HCT116 (cell line): ENCODE measurements at regions not wholly inside any gene's neighbourhood (a gene's known extent, or its start where the extent isn't known, plus 50 kb on each side); places are given as distances from the start of the nearest gene placed in this dataset.

Experiments
- CEBPB ChIP-seq: IDR thresholded peaks from 2 replicates; pipeline ENCODE4 v1.6.1; 2012; ENCODE audit warnings: low read depth
- EZH2 ChIP-seq: fragments of 200-600 bp; sonication (generic); IDR thresholded peaks from 2 replicates; pipeline ENCODE4 v1.6.1; 2017; ENCODE audit warnings: antibody characterized with exemption, mixed run types
- EZH2phosphoT487 ChIP-seq: fragments of 200-600 bp; IDR thresholded peaks from 2 replicates; pipeline ENCODE4 v1.6.1; 2018; ENCODE audit warnings: antibody characterized with exemption, borderline replicate concordance
- FOSL1 ChIP-seq: IDR thresholded peaks from 2 replicates; pipeline ENCODE4 v1.6.1; 2012; ENCODE audit warnings: low read depth
- TF ChIP-seq, protein P1 (sequence below), 3 experiments: fragments of 200-600 bp in 1 of 3; sonication (generic) in 1 of 3; IDR thresholded peaks in 2 of 3; conservative IDR thresholded peaks in 1 of 3; 2 replicates each; pipeline ENCODE4 v1.5.1; 2012 to 2017; ENCODE audit warnings: low read depth in 2 of 3, low read length in 2 of 3, antibody characterized with exemption in 1 of 3, borderline replicate concordance in 1 of 3, control low read depth in 1 of 3, mild to moderate bottlenecking in 1 of 3, mixed read lengths in 1 of 3, mixed run types in 1 of 3, moderate library complexity in 1 of 3; ENCODE audit not compliant: insufficient read depth in 1 of 3
- TF ChIP-seq, protein P2 (sequence below): IDR thresholded peaks from 2 replicates; pipeline ENCODE4 v1.6.1; 2012
- TF ChIP-seq, protein P3 (sequence below): IDR thresholded peaks from 2 replicates; pipeline ENCODE4 v1.6.1; 2011; ENCODE audit warnings: mild to moderate bottlenecking, low read length, moderate library complexity; ENCODE audit not compliant: insufficient replicate concordance; ENCODE audit errors: extremely low read depth

DNA sequence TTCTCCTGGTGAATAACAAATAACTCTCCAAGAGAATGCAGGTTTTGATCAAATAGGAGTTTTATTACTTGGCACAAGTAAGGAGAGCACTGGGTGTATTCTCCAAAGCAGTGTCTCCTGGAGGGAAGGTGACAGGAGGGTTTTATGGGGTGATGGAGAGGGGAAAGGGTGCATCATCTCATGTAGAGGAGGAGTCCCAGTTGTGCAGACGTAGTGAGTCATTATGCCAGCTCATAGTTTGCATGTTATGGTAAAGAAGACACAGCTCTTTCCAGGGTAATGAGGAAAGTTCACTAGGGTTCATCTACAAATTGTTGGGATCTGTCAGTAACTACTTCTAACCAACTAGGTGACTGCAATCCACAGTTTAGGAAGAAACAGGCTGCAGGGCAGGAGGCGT, 347.9 kb upstream of the MEOX2 start:
- TF ChIP-seq, protein P1, sequence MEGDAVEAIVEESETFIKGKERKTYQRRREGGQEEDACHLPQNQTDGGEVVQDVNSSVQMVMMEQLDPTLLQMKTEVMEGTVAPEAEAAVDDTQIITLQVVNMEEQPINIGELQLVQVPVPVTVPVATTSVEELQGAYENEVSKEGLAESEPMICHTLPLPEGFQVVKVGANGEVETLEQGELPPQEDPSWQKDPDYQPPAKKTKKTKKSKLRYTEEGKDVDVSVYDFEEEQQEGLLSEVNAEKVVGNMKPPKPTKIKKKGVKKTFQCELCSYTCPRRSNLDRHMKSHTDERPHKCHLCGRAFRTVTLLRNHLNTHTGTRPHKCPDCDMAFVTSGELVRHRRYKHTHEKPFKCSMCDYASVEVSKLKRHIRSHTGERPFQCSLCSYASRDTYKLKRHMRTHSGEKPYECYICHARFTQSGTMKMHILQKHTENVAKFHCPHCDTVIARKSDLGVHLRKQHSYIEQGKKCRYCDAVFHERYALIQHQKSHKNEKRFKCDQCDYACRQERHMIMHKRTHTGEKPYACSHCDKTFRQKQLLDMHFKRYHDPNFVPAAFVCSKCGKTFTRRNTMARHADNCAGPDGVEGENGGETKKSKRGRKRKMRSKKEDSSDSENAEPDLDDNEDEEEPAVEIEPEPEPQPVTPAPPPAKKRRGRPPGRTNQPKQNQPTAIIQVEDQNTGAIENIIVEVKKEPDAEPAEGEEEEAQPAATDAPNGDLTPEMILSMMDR (IDR thresholded peaks at IDR 0.05 in 2 of 3, conservative IDR thresholded peaks at IDR 0.05 in 1 of 3; ENCODE audit: borderline replicate concordance in 1 of 3, insufficient read depth in 1 of 3, low read depth in 2 of 3, low read length in 2 of 3): no peak
- TF ChIP-seq EZH2 (no peak), EZH2phosphoT487 (no peak), FOSL1 (no peak), CEBPB (no peak)
- TF ChIP-seq, protein P2, sequence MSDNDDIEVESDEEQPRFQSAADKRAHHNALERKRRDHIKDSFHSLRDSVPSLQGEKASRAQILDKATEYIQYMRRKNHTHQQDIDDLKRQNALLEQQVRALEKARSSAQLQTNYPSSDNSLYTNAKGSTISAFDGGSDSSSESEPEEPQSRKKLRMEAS: no peak
- TF ChIP-seq, protein P3, sequence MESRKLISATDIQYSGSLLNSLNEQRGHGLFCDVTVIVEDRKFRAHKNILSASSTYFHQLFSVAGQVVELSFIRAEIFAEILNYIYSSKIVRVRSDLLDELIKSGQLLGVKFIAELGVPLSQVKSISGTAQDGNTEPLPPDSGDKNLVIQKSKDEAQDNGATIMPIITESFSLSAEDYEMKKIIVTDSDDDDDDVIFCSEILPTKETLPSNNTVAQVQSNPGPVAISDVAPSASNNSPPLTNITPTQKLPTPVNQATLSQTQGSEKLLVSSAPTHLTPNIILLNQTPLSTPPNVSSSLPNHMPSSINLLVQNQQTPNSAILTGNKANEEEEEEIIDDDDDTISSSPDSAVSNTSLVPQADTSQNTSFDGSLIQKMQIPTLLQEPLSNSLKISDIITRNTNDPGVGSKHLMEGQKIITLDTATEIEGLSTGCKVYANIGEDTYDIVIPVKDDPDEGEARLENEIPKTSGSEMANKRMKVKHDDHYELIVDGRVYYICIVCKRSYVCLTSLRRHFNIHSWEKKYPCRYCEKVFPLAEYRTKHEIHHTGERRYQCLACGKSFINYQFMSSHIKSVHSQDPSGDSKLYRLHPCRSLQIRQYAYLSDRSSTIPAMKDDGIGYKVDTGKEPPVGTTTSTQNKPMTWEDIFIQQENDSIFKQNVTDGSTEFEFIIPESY: no peak
